Stimulated activated CD8-positive, alpha-beta memory T cell treated with anti-CD3 and anti-CD28 coated beads, Interleukin-12 subunit alpha, Interleukin-12 subunit beta, amount 100 ng/mL, for 1 hour (primary cell): ENCODE measurements at regions not wholly inside any gene's neighbourhood (a gene's known extent, or its start where the extent isn't known, plus 50 kb on each side); places are given as distances from the start of the nearest gene placed in this dataset.

Source experiments
- DNase-seq: peaks from one replicate; pipeline ENCODE4 v3.0.0-alpha.2; 2020; ENCODE audit warnings: low read depth

GRCh38 chr13:33711436-33711835, 106.5 kb upstream of the RFC3 start:
- DNase-seq = no peak

DNA sequence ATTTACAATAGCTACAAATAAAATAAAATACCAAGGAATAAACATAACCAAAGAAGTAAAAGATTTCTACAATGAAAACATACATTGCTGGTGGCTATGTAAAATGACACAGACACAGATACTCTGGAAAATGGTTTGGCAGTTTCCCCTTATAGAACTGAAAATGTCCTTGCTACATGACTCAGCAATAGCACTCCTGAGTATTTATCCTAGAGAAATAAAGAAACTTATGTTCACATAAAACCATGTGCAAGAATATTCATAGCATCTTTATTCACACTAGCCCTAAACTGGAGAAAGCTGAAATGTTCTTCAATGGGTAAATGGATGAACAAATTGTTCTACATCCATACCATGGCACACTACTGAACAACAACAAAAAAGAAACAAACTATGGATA, 100.2 kb upstream of the RFC3 start:
- no peak for DNase-seq

DNA sequence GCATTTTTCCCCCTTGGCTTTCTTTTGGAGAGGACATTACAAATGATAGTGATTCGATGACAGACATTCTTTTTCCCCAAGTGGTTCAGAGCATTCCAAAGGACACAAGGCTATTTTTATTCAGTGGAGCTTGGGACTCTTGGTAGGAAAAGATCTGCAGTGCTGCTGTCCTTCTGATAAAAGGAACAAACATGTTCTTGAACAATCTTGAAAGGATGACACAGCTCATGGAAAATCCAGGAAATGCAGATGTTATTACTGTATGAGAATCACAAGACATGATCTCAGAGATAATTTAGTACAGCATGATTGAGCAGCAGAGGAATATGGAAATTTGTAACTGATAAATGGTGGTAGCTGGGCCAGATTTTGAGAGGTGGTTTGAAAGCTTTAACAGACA, 96.2 kb upstream of the RFC3 start:
- no peak for DNase-seq

GRCh38 chr13:33722216-33722915, 95.6 kb upstream of the RFC3 start:
- no peak for DNase-seq

DNA sequence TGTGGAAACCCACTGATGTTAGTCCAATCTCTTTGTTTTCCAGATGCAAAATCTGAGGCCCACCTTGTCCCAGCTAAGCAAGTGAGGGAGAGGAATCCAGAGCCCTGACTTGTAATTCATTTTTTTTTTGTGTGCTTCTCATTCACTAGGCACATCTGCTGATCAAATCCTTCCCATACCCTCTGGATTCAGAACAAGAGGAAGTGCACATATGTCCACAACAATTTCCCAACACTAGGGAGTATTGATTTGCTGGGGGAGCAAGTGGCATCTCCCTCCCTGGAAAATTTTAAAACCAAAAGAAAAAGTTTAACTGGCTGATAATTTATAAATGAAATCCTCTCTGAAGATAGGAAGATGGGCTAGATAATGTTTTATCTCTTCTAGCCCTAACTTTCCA, 94.6 kb upstream of the RFC3 start:
- no peak for DNase-seq

- DNase-seq = peak; percentile 31
Observed at GRCh38 chr13:33723772-33724435, 94.0 kb upstream of the RFC3 start.

GRCh38 chr13:33725340-33725739, 92.6 kb upstream of the RFC3 start:
- no peak for DNase-seq

DNA sequence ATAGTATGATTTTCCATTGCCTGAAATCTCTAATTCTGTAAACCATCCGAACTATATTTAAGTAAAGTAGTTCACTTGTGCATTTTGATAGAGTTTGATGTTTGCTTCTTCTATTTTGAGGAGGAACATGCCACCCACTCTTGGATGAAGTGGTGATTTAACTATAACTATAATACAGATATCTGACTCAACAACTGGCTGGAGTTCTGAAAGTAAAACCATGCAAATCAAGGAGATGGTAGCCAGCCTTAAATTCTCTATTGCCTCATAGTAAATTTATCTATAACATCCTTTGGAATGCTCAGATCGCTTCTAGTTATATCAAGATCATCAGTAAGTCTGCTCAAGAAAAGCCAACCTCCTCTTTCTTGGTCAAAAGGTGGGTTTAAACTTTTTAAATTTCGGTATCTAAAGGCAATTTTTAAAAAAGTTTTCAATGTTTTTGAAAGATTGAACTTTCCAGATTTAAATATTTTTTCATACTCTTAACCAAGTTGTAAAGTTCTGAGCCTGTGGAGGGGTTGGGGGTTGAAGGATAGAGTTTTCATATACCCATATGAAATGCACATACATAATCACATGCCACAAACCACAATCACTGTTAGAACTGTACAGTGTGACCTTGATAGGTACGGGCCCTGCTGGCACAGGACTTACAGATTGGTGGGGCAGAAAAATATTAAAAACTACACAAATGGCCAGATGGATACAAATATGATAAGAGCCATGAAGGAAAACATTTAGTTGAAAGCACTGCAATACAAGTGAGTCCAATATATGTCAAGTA, 90.5 kb upstream of the RFC3 start:
- no peak for DNase-seq

- no peak for DNase-seq
Observed at GRCh38 chr13:33728271-33729037, 89.5 kb upstream of the RFC3 start.

GRCh38 chr13:33730147-33730546, 87.8 kb upstream of the RFC3 start:
- no peak for DNase-seq

- DNase-seq = no peak
Observed at GRCh38 chr13:33730619-33731018, 87.3 kb upstream of the RFC3 start.

- no peak for DNase-seq
Observed at GRCh38 chr13:33735276-33735675, 82.7 kb upstream of the RFC3 start.

DNA sequence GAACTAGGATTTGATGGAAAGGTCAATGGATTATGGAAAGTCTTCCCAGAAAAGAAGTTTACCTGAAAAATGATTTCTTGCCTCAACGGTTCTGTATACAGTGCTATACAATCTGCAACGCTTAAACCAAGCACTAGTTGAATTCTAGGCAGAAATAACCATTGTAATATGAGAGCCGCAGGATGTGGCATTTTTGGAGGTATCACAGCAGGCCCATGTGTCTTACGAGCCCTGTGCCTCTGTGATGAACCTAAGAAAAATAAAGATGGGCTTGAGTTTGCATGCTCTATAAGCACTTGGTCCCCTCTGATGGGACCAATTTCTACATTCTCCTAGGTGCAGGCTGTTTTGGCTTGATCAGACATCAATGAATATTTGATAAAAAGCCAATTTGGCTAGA, 78.7 kb upstream of the RFC3 start:
- no peak for DNase-seq

- DNase-seq = no peak
Observed at GRCh38 chr13:33740134-33740538, 77.8 kb upstream of the RFC3 start.

DNA sequence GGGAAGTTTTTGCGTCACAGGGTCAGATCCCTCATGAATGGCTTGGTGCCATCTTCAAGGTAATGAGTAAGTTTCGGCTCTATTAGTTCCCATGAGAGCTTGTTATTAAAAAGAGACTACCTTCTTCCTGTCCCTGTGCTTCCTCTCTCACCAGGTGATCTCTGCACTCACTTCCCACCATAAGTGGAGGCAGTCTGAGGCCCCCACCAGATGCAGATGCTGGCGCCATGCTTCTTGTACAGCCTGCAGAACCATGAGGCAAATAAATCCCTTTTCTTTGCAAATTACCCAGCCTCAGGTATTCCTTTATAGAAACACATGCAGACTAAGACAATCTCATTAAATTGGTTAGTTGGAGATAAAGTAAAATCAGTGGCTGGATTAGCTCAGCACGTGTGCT, 75.6 kb upstream of the RFC3 start:
- no peak for DNase-seq

DNA sequence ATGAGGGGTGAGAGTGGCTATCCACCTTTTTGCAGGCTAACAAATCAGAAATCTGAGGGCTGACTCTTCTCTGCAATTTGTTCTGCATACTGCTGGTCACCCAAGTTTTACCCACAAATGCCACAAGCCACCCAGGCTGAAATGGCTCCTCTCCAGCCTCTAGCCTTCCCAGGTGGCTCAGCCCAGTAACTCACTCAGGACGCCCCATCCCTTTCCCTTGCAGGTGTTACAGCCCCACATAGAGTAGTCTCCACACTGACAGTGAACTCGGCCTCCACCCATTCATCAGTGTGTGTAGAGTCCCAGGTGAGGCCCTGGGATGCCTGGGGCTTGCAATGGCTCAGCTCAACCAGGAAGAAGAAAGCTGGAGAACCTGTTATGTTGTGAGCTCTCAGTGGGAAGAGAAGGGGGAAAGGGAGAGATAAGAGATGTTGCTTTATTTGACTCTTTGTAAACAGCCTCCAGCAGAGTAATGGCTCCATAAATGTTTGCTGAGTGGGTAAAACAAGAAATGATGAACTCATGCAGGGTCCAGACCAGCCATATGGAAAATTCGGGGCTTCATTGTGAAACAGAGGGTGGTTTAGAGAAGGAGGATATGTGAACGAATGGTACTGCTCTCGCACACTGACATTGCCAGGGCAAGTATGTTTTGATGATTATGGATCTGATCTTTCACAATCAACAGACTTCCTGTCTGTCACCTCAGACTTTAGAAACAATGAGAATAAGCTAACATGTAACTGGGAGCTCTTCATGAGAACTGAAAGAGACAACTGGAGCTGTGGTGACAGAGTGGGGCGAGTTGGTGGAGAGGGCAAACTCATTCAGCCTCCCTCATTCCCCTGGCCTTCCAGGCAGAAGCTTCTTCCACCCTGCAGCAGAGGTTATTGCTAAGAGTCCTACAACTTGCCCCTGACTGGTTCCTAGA, 74.2 kb upstream of the RFC3 start:
- DNase-seq = no peak

GRCh38 chr13:33744589-33745369, 73.2 kb upstream of the RFC3 start:
- no peak for DNase-seq

DNA sequence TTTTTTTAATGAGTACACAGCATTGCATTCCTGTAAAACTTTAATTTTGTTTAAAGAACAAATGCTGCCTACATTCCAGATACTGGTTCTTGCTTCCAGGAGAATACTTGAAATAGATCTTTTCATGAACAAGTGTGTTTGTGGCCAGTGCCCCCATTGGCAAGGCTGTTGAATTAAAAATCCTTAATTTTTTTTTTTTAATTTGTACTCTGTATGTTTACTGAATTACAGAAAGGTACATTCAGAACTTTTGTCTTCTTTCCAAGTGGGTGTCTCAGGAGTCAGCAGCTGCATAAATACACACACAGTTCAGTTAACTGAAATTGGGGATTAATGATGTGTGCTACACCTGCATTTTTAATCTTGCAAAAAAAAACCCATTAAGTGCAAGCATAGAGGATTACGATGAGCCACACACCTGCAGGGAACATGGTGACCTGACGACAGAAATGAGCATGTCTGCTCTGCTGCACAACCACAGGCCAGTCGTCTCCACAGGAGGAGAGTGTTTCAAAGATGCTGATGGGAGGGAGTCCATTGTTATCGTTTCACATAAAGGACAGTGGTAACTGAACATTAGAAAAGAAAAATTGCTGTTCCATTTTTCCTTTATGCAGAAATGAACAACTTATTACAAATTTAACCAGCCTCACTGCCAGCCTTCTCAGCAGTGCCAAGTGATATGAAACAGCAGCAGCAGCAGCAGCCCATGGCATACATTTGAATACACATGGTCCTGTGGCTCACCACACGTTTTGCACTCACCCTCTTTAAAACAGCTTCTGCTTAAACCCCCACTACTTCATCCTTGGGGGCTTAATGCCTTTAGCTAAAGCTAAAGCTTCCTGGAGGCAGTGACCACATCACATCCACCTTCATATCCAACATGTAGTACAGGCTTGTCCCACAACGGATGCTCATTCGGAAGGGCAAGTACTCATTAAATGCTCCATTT, 72.3 kb upstream of the RFC3 start:
- DNase-seq = no peak

DNA sequence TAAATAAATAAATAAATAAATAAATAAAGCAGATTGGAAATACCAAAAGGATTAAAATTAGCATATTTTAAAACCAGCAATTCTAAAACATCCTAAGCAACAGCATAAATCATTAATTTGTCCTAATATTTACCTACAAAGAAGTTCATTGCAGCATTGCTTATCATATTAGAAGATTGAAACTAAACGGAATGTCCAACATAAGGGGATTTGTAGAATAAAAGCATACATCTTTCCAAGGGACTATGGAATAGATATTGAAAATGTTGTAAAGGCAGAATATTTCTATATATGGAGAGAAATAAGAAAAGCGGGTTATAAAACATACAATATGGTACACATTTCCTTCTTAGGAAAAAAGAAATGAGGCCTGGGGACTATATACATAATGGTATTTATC, 71.1 kb upstream of the RFC3 start:
- DNase-seq = no peak
